ENCODE measurements at regions not wholly inside any gene's neighbourhood (a gene's known extent, or its start where the extent isn't known, plus 50 kb on each side); places are given as distances from the start of the nearest gene placed in this dataset.
A peak's percentile ranks its signal among the peaks of the same experiment; 100 is the strongest.

GRCh38 chr3:188060264-188060835, 93.6 kb upstream of the LPP start:
- no peak for TF ChIP-seq ZFX (IDR thresholded peaks at IDR 0.05)
- TF ChIP-seq CTCF (conservative IDR thresholded peaks at IDR 0.05), result no peak
- peak overlapping the region; percentile 57 for H3K27ac ChIP-seq

- H3K27ac ChIP-seq, result peak overlapping the region; percentile 57; the same call in 1 of the 2 replicates
- TF ChIP-seq CTCF (conservative IDR thresholded peaks at IDR 0.05) (peak; percentile 40), ZFX (IDR thresholded peaks at IDR 0.05) (no peak)
Observed at GRCh38 chr3:188060840-188061544, 93.0 kb upstream of the LPP start.

- TF ChIP-seq CTCF (conservative IDR thresholded peaks at IDR 0.05), result no peak
- TF ChIP-seq ZFX (IDR thresholded peaks at IDR 0.05), result no peak
- no peak overlapping the region; the same call in 1 of the 2 replicates for H3K27ac ChIP-seq
Observed at GRCh38 chr3:188062216-188062615, 91.7 kb upstream of the LPP start.

GRCh38 chr3:188064831-188065493, 89.0 kb upstream of the LPP start:
- no peak overlapping the region for H3K27ac ChIP-seq
- TF ChIP-seq ZFX (IDR thresholded peaks at IDR 0.05) (no peak), CTCF (conservative IDR thresholded peaks at IDR 0.05) (no peak)

GRCh38 chr3:188066141-188066540, 87.8 kb upstream of the LPP start:
- no peak overlapping the region for H3K27ac ChIP-seq
- TF ChIP-seq ZFX (IDR thresholded peaks at IDR 0.05), result no peak
- TF ChIP-seq CTCF (conservative IDR thresholded peaks at IDR 0.05), result no peak

GRCh38 chr3:188067932-188068331, 86.0 kb upstream of the LPP start:
- no peak overlapping the region for H3K27ac ChIP-seq
- no peak for TF ChIP-seq CTCF (conservative IDR thresholded peaks at IDR 0.05)

DNA sequence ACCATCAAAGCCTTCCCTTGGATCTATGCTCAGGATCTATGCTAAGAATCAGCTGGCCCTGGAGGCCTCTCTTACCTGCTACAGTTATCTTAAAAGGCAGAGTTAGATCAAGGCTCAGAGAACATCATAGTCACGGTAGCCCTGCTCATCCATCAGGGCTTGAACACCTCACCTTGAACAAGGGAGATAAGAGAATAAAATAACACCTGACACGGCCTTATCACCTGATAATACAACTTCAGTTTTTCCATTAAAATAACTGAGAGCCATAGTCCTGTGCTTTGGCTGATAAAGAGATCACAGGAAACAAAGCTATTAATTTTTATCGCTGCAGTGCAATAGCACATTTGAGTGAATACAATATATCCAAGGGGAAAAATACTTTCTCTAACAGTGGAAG, 85.6 kb upstream of the LPP start:
- H3K27ac ChIP-seq, result no peak overlapping the region
- TF ChIP-seq CTCF (conservative IDR thresholded peaks at IDR 0.05) (no peak), ZFX (IDR thresholded peaks at IDR 0.05) (no peak)
